Heart right ventricle (tissue), 16 donors: ENCODE measurements at regions not wholly inside any gene's neighbourhood (a gene's known extent, or its start where the extent isn't known, plus 50 kb on each side); places are given as distances from the start of the nearest gene placed in this dataset.
A peak's percentile ranks its signal among the peaks of the same experiment; 100 is the strongest.

ENCODE experiments used
- ATAC-seq, 8 donors: fragments of 200-7000 bp; cut with Tn5 transposase; one replicate each; pipeline ENCODE4 v1.9.1; 2020; ENCODE audit warnings: mild to moderate bottlenecking in 8 of 8, moderate library complexity in 8 of 8, moderate number of reproducible peaks in 1 of 8
- DNase-seq, 2 donors: peaks; one replicate each; pipeline ENCODE4 v3.0.0-alpha.2; 2020
- H3K27ac ChIP-seq, 10 donors: fragments of 200-600 bp; sonication (generic) in 2 of 10; one replicate each; pipeline versions ENCODE4 v1.5.0 to v1.8.0; 2020 to 2022; ENCODE audit warnings: mild to moderate bottlenecking in 3 of 10
- H3K27me3 ChIP-seq, 7 donors: fragments of 200-600 bp; one replicate each; pipeline ENCODE4 v1.8.0; 2021 to 2022; ENCODE audit warnings: mild to moderate bottlenecking in 2 of 7
- H3K36me3 ChIP-seq, 9 donors: fragments of 200-600 bp; sonication (generic) in 1 of 9; one replicate each; pipeline versions ENCODE4 v1.5.0 to v1.8.0; 2020 to 2022; ENCODE audit warnings: mild to moderate bottlenecking in 2 of 9
- H3K4me1 ChIP-seq, 9 donors: fragments of 200-600 bp; sonication (generic) in 1 of 9; one replicate each; pipeline versions ENCODE4 v1.5.0 to v1.8.0; 2020 to 2022; ENCODE audit warnings: mild to moderate bottlenecking in 4 of 9
- H3K4me3 ChIP-seq, 10 donors: fragments of 200-600 bp; sonication (generic) in 2 of 10; one replicate each; pipeline versions ENCODE4 v1.5.0 to v1.8.0; 2020 to 2022; ENCODE audit warnings: mild to moderate bottlenecking in 7 of 10, moderate library complexity in 2 of 10
- H3K9me3 ChIP-seq, 11 donors: fragments of 200-600 bp in 10 of 11; sonication (generic) in 2 of 11; one replicate each; pipeline versions ENCODE4 v1.5.0 to v1.8.0; 2013 to 2022; ENCODE audit warnings: mild to moderate bottlenecking in 2 of 11, control low read depth in 1 of 11, moderate library complexity in 1 of 11
- CTCF ChIP-seq, 9 donors: fragments of 200-600 bp; sonication (generic) in 2 of 9; IDR thresholded peaks; one replicate each; pipeline versions ENCODE4 v1.5.0 to v1.8.0; 2021 to 2022; ENCODE audit warnings: antibody characterized with exemption in 9 of 9, mild to moderate bottlenecking in 5 of 9, moderate library complexity in 1 of 9
- WGBS, 2 donors: extraction: QIAGEN DNeasy Blood & Tissue Kit; methylation state at CpG; one replicate each; pipeline ENCODE4 v1.1.7; 2013; ENCODE audit warnings: inconsistent platforms in 1 of 2; 5-methylcytosine and 5-hydroxymethylcytosine counted together
- intact Hi-C, 10 donors: fragments of 100-400 bp; cut with DNase I; formaldehyde crosslinking; loops; one replicate each; pipeline versions ENCODE4 v1.11.1 to v1.14.2; 2022
- donor health status: Arrhythmogenic right ventricular cardiomyopathy.
- donor health status: ischemic (EF 13 %, LVEDD 7.1; RV severe dilation, severe dysfunction).
- donor health status: healthy with polysubstance abuse.
- donor health status: DM: no; HTN: yes; CAD: no.
- donor health status: DM: no; HTN: no; CAD: no.
- donor health status: ischemic (EF 25% LVEDD 6.9; RV normal size, moderate dysfunction).
- donor health status: ischemic (EF 25% LVEDD 5.7; RV mildly dilated, moderate dysfunction).
- donor health status: healthy.
- donor health status: DM: yes; HTN: yes; CAD: no.
- donor health status: Ischemic cardiomyopathy.
- donor health status: ischemic (EF 35%, LVEDD 5.7; RV mildly dilated, moderate dysfunction).
- donor health status: nonischemic (EF 11% LVEDD 7.7; RV severe dilation, severe dysfunction).
- donor health status: DM: yes; HTN: yes; CAD: no.
- donor health status: PGD.
- donor health status: ischemic (EF 29% LVEDD 5.4; RV normal size, mild dysfunction).
- donor health status: nonischemic (EF 23%, LVEDD 6.1; RV moderate dilation, normal function).

- ATAC-seq (no peak), DNase-seq (no peak)
- Histone ChIP-seq H3K27ac (no peak overlapping the region), H3K4me3 (no peak overlapping the region), H3K27me3 (peaks cover 0 to 9% (median 0%) of the 10 kb centered on the region in 7 donors), H3K36me3 (no peaks in the 10 kb centered on the region), H3K4me1 (no peaks in the 10 kb centered on the region), H3K9me3 (no peaks in the 10 kb centered on the region)
- intact Hi-C loops: no loop called here
- 39 to 55% methylated on average over 1 of the region's 1 CpG for WGBS, 2 donors
- no peak for TF ChIP-seq CTCF (IDR thresholded peaks at IDR 0.05)
These were observed 484.3 kb downstream of the ADRA2A start for GRCh38 chr10:111561124-111561523.

- intact Hi-C loops: no loop called here
- Histone ChIP-seq H3K27me3 (peaks cover 0 to 9% (median 0%) of the 10 kb centered on the region in 7 donors), H3K27ac (no peak overlapping the region), H3K4me3 (no peak overlapping the region), H3K9me3 (no peaks in the 10 kb centered on the region), H3K36me3 (no peaks in the 10 kb centered on the region), H3K4me1 (no peaks in the 10 kb centered on the region)
- ATAC-seq (peak in 1 of 8 donors; percentile 25), DNase-seq (no peak)
- TF ChIP-seq CTCF (IDR thresholded peaks at IDR 0.05): no peak
These were observed 488.7 kb downstream of the ADRA2A start for GRCh38 chr10:111565542-111565941.

- Histone ChIP-seq H3K4me3 (no peak overlapping the region), H3K9me3 (peaks cover 0 to 10% (median 0%) of the 10 kb centered on the region in 11 donors), H3K27me3 (no peaks in the 10 kb centered on the region), H3K27ac (no peak overlapping the region), H3K4me1 (no peaks in the 10 kb centered on the region), H3K36me3 (no peaks in the 10 kb centered on the region)
- 25 to 35% methylated on average over 3 of the region's 3 CpGs for WGBS, 2 donors
- ATAC-seq (no peak), DNase-seq (no peak)
- no peak for TF ChIP-seq CTCF (IDR thresholded peaks at IDR 0.05)
- intact Hi-C loops: no loop called here
These were observed 501.2 kb downstream of the ADRA2A start for GRCh38 chr10:111578076-111578475.

GRCh38 chr10:111579473-111579872 lies 502.6 kb downstream of the ADRA2A start:
- intact Hi-C loops: no loop called here

More at GRCh38 chr10:111579473-111579872, 502.6 kb downstream of the ADRA2A start:
- no peaks in the 10 kb centered on the region for H3K9me3 ChIP-seq
- DNase-seq (no peak), ATAC-seq (no peak)
- no peak for TF ChIP-seq CTCF (IDR thresholded peaks at IDR 0.05)
- no peaks in the 10 kb centered on the region for H3K36me3 ChIP-seq
- no peaks in the 10 kb centered on the region for H3K4me1 ChIP-seq
- no peak overlapping the region for H3K27ac ChIP-seq
- no peak overlapping the region for H3K4me3 ChIP-seq
- H3K27me3 ChIP-seq: no peaks in the 10 kb centered on the region
- 60 to 64% methylated on average over 1 of the region's 1 CpG for WGBS, 2 donors
